Esophagus (tissue), 2 donors: ENCODE measurements at regions not wholly inside any gene's neighbourhood (a gene's known extent, or its start where the extent isn't known, plus 50 kb on each side); places are given as distances from the start of the nearest gene placed in this dataset.

Experiments
- H3K27ac ChIP-seq, 2 donors: one replicate each; pipeline ENCODE4 v1.5.1; 2013; ENCODE audit warnings: low read depth in 2 of 2, mild to moderate bottlenecking in 2 of 2, inconsistent platforms in 1 of 2, low read length in 1 of 2, moderate library complexity in 1 of 2
- H3K27me3 ChIP-seq, 2 donors: one replicate each; pipeline ENCODE4 v1.6.1; 2013; ENCODE audit warnings: low read length in 2 of 2, control low read depth in 1 of 2, mild to moderate bottlenecking in 1 of 2; ENCODE audit not compliant: insufficient read depth in 2 of 2, control insufficient read depth in 1 of 2
- H3K36me3 ChIP-seq, 2 donors: one replicate each; pipeline ENCODE4 v1.6.1; 2013; ENCODE audit warnings: low read length in 1 of 2; ENCODE audit not compliant: control insufficient read depth in 2 of 2, insufficient read depth in 2 of 2
- H3K4me1 ChIP-seq, 2 donors: one replicate each; pipeline ENCODE4 v1.6.1; 2013; ENCODE audit warnings: low read length in 1 of 2; ENCODE audit not compliant: control insufficient read depth in 2 of 2, insufficient read depth in 2 of 2
- H3K4me3 ChIP-seq, 2 donors: one replicate each; pipeline ENCODE4 v1.5.1; 2013; ENCODE audit warnings: low read length in 2 of 2, mild to moderate bottlenecking in 2 of 2, low read depth in 1 of 2, moderate library complexity in 1 of 2
- H3K9me3 ChIP-seq, 2 donors: one replicate each; pipeline ENCODE4 v1.6.1; 2013; ENCODE audit warnings: mild to moderate bottlenecking in 2 of 2, low read depth in 1 of 2, low read length in 1 of 2, moderate library complexity in 1 of 2; ENCODE audit not compliant: control insufficient read depth in 2 of 2, insufficient read depth in 1 of 2
- WGBS, 2 donors: extraction: QIAGEN DNeasy Blood & Tissue Kit; methylation state at CpG; one replicate each; pipeline ENCODE4 v1.1.7; 2013; 5-methylcytosine and 5-hydroxymethylcytosine counted together
- donor health status: healthy with polysubstance abuse.
- donor health status: Bipolar disorder and iron deficiency.

- no peaks in the 10 kb centered on the region for H3K9me3 ChIP-seq
- 27 to 49% methylated on average over 3 of the region's 3 CpGs for WGBS, 2 donors
- H3K36me3 ChIP-seq: no peaks in the 10 kb centered on the region
- H3K27ac ChIP-seq: no peak overlapping the region
- no peaks in the 10 kb centered on the region for H3K27me3 ChIP-seq
- no peaks in the 10 kb centered on the region for H3K4me1 ChIP-seq
- no peak overlapping the region for H3K4me3 ChIP-seq
Observed at GRCh38 chr4:12889054-12889453, 595.1 kb downstream of the RAB28 start.

GRCh38 chr4:12884846-12885796 is 599.0 kb downstream of the RAB28 start:
- WGBS, 2 donors: 60 to 64% methylated on average over 20 of the region's 20 CpGs
- H3K36me3 ChIP-seq: no peaks in the 10 kb centered on the region
- no peak overlapping the region for H3K4me3 ChIP-seq
- no peak overlapping the region for H3K27ac ChIP-seq
- no peaks in the 10 kb centered on the region for H3K9me3 ChIP-seq
- H3K27me3 ChIP-seq: no peaks in the 10 kb centered on the region
- H3K4me1 ChIP-seq: no peaks in the 10 kb centered on the region

GRCh38 chr4:12881945-12882584 is 602.1 kb downstream of the RAB28 start:
- Histone ChIP-seq H3K36me3 (no peaks in the 10 kb centered on the region), H3K4me3 (no peak overlapping the region), H3K27me3 (no peaks in the 10 kb centered on the region), H3K27ac (no peak overlapping the region), H3K4me1 (no peaks in the 10 kb centered on the region), H3K9me3 (no peaks in the 10 kb centered on the region)
- 67 to 82% methylated on average over 3 of the region's 3 CpGs for WGBS, 2 donors

GRCh38 chr4:12880844-12881243 is 603.3 kb downstream of the RAB28 start:
- 88 to 92% methylated on average over 2 of the region's 2 CpGs for WGBS, 2 donors
- no peaks in the 10 kb centered on the region for H3K36me3 ChIP-seq
- no peaks in the 10 kb centered on the region for H3K9me3 ChIP-seq
- H3K4me3 ChIP-seq: no peak overlapping the region
- H3K27ac ChIP-seq: no peak overlapping the region
- H3K27me3 ChIP-seq: no peaks in the 10 kb centered on the region
- no peaks in the 10 kb centered on the region for H3K4me1 ChIP-seq

- no peaks in the 10 kb centered on the region for H3K4me1 ChIP-seq
- H3K4me3 ChIP-seq: no peak overlapping the region
- H3K27me3 ChIP-seq: no peaks in the 10 kb centered on the region
- H3K36me3 ChIP-seq: no peaks in the 10 kb centered on the region
- H3K9me3 ChIP-seq: no peaks in the 10 kb centered on the region
- H3K27ac ChIP-seq: no peak overlapping the region
- 84 to 86% methylated on average over 5 of the region's 5 CpGs for WGBS, 2 donors
Observed at GRCh38 chr4:12879496-12879895, 604.6 kb downstream of the RAB28 start.

GRCh38 chr4:12875640-12876243 is 608.4 kb downstream of the RAB28 start:
- Histone ChIP-seq H3K9me3 (no peaks in the 10 kb centered on the region), H3K27me3 (no peaks in the 10 kb centered on the region), H3K4me3 (no peak overlapping the region), H3K4me1 (no peaks in the 10 kb centered on the region), H3K27ac (no peak overlapping the region), H3K36me3 (no peaks in the 10 kb centered on the region)
- 61 to 73% methylated on average over 2 of the region's 2 CpGs for WGBS, 2 donors

- Histone ChIP-seq H3K27ac (no peak overlapping the region), H3K9me3 (no peaks in the 10 kb centered on the region), H3K4me3 (no peak overlapping the region), H3K4me1 (no peaks in the 10 kb centered on the region), H3K27me3 (no peaks in the 10 kb centered on the region), H3K36me3 (no peaks in the 10 kb centered on the region)
- 73 to 81% methylated on average over 2 of the region's 2 CpGs for WGBS, 2 donors
Observed at GRCh38 chr4:12873351-12873750, 610.8 kb downstream of the RAB28 start.

GRCh38 chr4:12861422-12861821 is 622.7 kb downstream of the RAB28 start:
- H3K9me3 ChIP-seq: no peaks in the 10 kb centered on the region
- WGBS, 2 donors: 78 to 85% methylated on average over 1 of the region's 1 CpG

GRCh38 chr4:12852338-12853307 is 631.5 kb downstream of the RAB28 start:
- no peaks in the 10 kb centered on the region for H3K27me3 ChIP-seq
- H3K27ac ChIP-seq: no peak overlapping the region
- H3K4me1 ChIP-seq: no peaks in the 10 kb centered on the region
- no peaks in the 10 kb centered on the region for H3K9me3 ChIP-seq
- no peaks in the 10 kb centered on the region for H3K36me3 ChIP-seq
- 29 to 31% methylated on average over 8 of the region's 8 CpGs for WGBS, 2 donors
- H3K4me3 ChIP-seq: no peak overlapping the region

More at GRCh38 chr4:12861422-12861821, 622.7 kb downstream of the RAB28 start:
- no peak overlapping the region for H3K27ac ChIP-seq
- no peaks in the 10 kb centered on the region for H3K36me3 ChIP-seq
- no peaks in the 10 kb centered on the region for H3K27me3 ChIP-seq
- no peak overlapping the region for H3K4me3 ChIP-seq
- no peaks in the 10 kb centered on the region for H3K4me1 ChIP-seq
